ENCODE measurements at regions not wholly inside any gene's neighbourhood (a gene's known extent, or its start where the extent isn't known, plus 50 kb on each side); places are given as distances from the start of the nearest gene placed in this dataset.
A peak's percentile ranks its signal among the peaks of the same experiment; 100 is the strongest.

GRCh38 chr1:43067233-43067745 is 104.8 kb downstream of the EBNA1BP2 start:
- DNase-seq (ENCODE audit: low read depth), result no peak
- no peak overlapping the region for H3K4me3 ChIP-seq (ENCODE audit: low read depth, low read length)

DNA sequence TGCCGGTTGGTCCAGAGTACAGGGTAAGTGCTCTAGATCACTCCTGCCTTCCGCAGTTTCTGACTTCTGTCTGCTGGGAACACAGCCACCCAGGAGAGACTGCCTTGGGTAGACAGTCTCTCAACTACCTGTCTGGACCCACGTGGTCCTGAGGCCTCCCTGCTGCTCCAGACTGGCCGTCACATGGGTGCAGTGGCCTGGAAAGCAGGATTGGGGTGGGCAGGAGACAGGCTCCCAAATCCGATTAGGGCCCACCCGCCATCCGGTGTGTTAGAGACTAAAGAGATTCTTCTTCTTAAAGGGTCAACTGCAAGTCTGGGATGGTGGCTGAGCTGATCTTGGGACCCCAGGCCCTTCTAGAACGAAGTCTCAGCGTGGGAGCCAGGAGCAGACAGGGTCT is 105.5 kb downstream of the EBNA1BP2 start:
- no peak for DNase-seq (ENCODE audit: low read depth)
- H3K4me3 ChIP-seq (ENCODE audit: low read depth, low read length), result no peak overlapping the region

DNA sequence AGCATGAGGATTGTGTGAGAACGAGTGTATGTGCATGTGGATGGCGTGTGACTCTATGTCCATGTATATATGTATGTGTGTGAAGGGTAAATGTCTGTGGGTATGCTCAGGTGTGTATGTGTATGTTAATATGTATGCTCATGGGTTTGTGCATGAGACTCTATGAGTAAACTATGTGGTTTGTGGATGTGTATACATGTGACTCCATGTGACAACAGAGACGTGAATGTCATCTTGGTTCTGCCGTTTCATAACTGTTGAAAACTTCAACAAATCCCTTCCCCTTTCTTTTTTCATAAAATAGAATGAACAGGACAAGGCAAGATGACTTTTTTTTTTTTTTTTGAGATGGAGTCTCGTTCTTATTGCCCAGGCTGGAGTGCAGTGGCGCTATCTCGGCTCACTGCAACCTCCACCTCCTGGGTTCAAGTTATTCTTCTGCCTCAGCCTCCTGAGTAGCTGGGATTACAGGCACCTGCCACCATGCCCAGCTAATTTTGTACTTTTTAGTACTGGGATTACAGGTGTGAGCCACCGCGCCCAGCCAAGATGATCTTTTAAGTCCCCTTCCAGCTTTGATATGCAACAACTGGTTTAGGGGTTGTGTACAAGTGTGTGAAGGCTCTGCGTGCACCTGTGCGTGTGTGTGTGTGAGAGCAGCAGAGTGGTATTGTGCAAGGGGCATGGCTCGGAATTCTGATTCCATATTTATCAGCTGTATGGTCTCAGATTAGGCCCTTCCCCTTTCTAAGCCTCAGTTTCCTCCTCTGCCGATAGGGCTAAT is 106.3 kb downstream of the EBNA1BP2 start:
- no peak for DNase-seq (ENCODE audit: low read depth)
- H3K4me3 ChIP-seq (ENCODE audit: low read depth, low read length), result no peak overlapping the region

GRCh38 chr1:43065191-43065590 is 106.5 kb upstream of the SLC2A1 start:
- DNase-seq (ENCODE audit: low read depth), result no peak

GRCh38 chr1:43063394-43064219 is 104.9 kb upstream of the SLC2A1 start:
- no peak overlapping the region for H3K4me3 ChIP-seq (ENCODE audit: low read depth, low read length)
- no peak for DNase-seq (ENCODE audit: low read depth)

More at GRCh38 chr1:43065191-43065590, 106.5 kb upstream of the SLC2A1 start:
- H3K4me3 ChIP-seq (ENCODE audit: low read depth, low read length), result no peak overlapping the region

GRCh38 chr1:43062527-43063095 is 103.9 kb upstream of the SLC2A1 start:
- DNase-seq (ENCODE audit: low read depth), result no peak
- H3K4me3 ChIP-seq (ENCODE audit: low read depth, low read length), result no peak overlapping the region

DNA sequence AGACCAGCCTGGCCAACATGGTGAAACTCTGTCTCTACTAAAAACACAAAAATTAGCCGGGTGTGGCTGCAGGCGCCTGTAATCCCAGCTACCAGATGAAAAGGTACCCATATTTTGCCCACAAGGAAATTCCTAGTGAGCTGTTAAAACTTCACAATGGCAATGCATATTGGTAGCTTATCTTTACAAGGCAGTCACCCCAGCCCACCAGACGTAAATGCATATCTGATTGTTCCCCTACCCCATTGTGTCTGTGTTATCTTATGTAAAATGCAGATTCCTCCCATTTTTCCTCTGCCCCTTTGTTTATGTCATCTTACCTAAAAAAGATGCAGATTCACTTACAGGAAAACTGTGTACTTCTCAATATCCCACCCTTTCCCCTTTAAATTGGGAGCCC is 103.1 kb upstream of the SLC2A1 start:
- DNase-seq (ENCODE audit: low read depth), result no peak

GRCh38 chr1:43059640-43060574 is 101.2 kb upstream of the SLC2A1 start:
- DNase-seq (ENCODE audit: low read depth), result no peak
- H3K4me3 ChIP-seq (ENCODE audit: low read depth, low read length), result no peak overlapping the region

More for the DNA sequence above, 103.1 kb upstream of the SLC2A1 start:
- H3K4me3 ChIP-seq (ENCODE audit: low read depth, low read length), result no peak overlapping the region

GRCh38 chr1:43058545-43059360 is 100.1 kb upstream of the SLC2A1 start:
- DNase-seq (ENCODE audit: low read depth), result peak; percentile 55

DNA sequence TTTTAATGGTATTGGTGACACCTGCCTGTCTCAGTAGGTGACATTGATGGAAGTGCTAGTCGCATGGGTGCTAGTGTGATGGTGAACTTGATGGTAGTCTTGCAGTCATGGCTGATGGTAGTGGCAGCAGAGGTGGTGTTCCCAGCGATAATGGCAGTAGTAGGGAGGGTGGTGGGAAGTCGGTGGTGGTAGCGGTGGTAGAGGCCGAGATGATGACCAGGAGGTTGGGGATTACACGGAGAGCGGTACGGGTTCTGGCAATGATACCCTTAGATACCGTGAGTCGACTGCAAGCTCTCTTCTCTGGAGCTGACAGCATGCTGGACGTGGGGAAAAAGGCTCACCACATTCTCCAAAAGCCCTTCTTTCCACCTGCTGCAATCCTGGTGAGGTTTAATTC is 99.4 kb upstream of the SLC2A1 start:
- DNase-seq (ENCODE audit: low read depth), result no peak
- H3K4me3 ChIP-seq (ENCODE audit: low read depth, low read length), result no peak overlapping the region

More at GRCh38 chr1:43058545-43059360, 100.1 kb upstream of the SLC2A1 start:
- H3K4me3 ChIP-seq (ENCODE audit: low read depth, low read length), result no peak overlapping the region

- no peak overlapping the region for H3K4me3 ChIP-seq (ENCODE audit: low read depth, low read length)
- DNase-seq (ENCODE audit: low read depth), result no peak
Observed at GRCh38 chr1:43057567-43057966, 98.9 kb upstream of the SLC2A1 start.

- no peak for DNase-seq (ENCODE audit: low read depth)
- H3K4me3 ChIP-seq (ENCODE audit: low read depth, low read length), result no peak overlapping the region
Observed at GRCh38 chr1:43056981-43057391, 98.3 kb upstream of the SLC2A1 start.

- no peak for DNase-seq (ENCODE audit: low read depth)
- no peak overlapping the region for H3K4me3 ChIP-seq (ENCODE audit: low read depth, low read length)
Observed at GRCh38 chr1:43056460-43056859, 97.8 kb upstream of the SLC2A1 start.

DNA sequence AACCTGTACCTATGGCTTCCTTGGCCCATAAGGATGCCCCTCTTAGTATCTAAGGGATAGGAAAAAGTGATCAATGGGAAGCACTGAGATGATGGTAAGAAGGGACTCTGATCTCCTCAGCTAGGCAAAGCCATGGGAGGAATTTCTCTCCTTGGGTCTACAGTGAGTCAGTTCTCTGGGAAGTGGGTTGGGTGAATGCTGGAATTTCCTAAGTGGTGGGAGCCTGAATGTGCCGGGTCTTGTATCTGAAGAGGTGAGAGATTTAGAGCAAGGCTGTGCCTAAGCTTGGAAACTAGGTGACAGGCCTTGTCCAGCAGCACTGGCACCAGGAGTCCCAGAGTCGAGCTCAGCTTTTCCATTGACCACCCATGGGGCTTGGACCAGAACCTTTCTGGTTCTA is 96.3 kb upstream of the SLC2A1 start:
- no peak overlapping the region for H3K4me3 ChIP-seq (ENCODE audit: low read depth, low read length)
- no peak for DNase-seq (ENCODE audit: low read depth)

DNA sequence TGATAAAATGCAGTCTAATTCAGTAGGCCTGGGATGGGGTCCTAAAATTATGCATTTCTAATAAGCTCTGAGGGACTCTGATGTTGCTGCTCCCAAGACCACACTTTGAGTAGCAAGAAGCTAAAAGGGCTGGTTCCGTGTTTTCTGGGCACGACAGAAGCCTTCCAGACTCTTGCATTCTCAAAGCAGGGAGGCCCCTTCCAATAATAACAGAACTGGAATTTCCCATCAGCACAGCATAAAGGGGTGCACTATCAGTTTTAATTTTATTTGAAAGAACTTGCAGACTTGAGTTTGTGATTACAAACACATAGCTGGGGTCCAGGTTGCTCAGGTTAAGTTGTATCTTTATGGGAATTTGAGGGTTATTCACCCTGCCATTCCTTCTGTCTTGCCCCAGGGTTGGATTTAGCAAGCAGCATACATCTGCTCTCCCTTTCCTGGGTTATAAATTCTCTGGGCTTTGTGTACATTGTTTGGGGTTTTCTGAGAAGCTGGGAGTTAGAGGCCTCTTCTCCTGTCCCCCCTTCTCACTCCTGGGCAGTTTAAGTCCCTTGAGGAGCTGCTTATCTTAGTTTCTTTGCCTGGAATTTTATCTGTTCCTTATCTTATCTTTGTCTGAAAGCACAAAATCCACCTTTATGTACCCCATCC is 94.2 kb upstream of the SLC2A1 start:
- H3K4me3 ChIP-seq (ENCODE audit: low read depth, low read length), result no peak overlapping the region
- DNase-seq (ENCODE audit: low read depth), result no peak

DNA sequence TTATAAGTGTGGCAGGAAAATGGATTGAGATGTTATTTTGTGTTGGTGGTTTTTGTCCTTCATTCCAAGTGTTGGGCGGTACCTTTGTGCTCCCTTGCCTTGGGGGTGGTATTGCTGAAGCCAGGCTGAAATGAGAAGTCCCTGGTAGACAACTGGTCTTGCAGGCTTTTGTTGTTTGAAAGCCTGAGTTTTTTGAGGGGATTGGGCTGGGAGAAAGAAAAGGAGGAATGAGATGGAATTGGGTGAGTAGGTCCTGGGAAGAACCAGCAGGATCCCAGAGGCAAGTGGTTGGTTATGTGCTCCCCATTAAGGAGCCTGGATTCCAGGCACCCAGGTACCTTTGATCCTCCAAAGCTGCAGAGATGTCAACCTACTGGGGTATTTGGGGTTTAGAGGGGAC is 93.7 kb upstream of the SLC2A1 start:
- H3K4me3 ChIP-seq (ENCODE audit: low read depth, low read length), result no peak overlapping the region
- DNase-seq (ENCODE audit: low read depth), result no peak

GRCh38 chr1:43049481-43049880 is 90.8 kb upstream of the SLC2A1 start:
- DNase-seq (ENCODE audit: low read depth), result no peak
- no peak overlapping the region for H3K4me3 ChIP-seq (ENCODE audit: low read depth, low read length)

- H3K4me3 ChIP-seq (ENCODE audit: low read depth, low read length), result no peak overlapping the region
- no peak for DNase-seq (ENCODE audit: low read depth)
Observed at GRCh38 chr1:43048601-43049011, 89.9 kb upstream of the SLC2A1 start.
